ENCODE measurements at regions not wholly inside any gene's neighbourhood (a gene's known extent, or its start where the extent isn't known, plus 50 kb on each side); places are given as distances from the start of the nearest gene placed in this dataset.

DNA sequence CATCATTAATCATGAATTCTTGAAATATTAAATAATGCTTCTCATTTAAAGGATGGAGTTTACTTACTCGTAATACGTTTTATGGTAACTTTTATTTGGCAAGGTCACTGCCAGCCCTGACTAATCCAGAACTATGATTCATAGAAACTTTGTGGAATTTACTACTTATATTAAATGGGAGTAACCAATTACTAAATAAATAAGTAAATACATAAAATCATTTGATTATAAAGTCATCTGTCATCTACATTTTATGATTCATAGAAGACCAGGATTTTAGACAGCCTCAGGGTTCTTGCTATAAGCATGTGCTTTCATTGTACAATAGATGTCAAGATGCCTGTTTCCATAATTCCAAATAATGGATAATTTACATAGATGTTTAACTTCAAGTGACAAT lies 611.1 kb downstream of the TBC1D4 start:
- DNase-seq (ENCODE audit: low spot score): no peak

DNA sequence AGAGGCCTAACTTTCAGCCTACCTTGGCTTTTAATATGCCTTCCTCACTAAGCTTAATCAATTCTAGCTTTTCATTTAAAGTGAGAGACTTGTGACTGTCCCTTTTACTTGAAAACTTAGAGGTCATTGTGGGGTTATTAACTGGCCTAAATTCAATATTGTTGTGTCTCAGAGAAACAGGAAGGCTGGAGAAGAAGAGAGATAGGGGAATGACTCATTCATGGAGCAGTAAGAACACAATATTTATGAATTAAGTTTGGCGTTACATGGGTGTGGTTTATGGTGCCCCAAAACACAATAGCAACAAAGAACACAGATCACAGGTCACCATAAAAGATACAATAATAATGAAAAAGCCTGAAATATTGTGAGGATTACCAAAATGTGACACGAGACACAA lies 612.1 kb downstream of the TBC1D4 start:
- no peak for DNase-seq (ENCODE audit: low spot score)

DNA sequence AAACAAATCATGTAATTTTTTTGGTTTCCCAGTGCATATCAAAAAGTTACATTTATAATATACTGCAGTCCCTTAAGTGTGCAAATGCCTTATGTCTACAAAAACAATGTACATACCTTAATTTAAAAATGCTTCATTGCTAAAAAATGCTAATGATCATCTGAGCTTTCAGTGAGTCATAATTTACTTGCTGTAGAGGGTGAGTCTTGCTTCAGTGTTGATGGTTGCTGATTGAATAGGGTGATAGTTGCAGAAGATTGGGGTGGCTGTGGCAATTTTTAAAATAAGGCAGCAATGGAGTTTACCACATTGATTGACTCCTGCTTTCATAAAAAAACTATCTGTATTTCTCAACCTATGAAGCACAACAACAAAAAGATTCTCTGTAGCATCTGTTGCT lies 613.9 kb downstream of the TBC1D4 start:
- no peak for DNase-seq (ENCODE audit: low spot score)

DNA sequence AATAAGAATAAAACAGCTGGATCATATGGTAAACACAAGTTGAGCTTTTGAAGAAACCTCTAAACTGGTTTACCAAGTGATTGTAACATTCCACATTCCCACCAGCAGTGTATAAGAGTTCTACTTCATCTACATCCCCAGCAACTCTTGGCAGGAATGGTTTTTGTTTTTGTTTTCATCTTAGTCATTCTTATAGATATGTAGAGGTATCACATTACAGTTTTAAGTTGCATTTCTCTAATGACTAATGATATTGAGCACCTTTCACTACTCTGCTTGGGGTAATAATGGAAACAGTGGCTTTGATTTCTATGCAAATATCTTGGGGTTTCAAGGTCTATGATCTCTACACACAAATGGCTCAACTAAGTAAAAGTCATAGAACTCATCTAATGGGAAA lies 614.5 kb downstream of the TBC1D4 start:
- no peak for DNase-seq (ENCODE audit: low spot score)

GRCh38 chr13:74866101-74866500 lies 615.9 kb downstream of the TBC1D4 start:
- no peak for DNase-seq (ENCODE audit: low spot score)

- DNase-seq (ENCODE audit: low spot score): no peak
Measured at GRCh38 chr13:74865656-74866055, 616.3 kb downstream of the TBC1D4 start.

DNA sequence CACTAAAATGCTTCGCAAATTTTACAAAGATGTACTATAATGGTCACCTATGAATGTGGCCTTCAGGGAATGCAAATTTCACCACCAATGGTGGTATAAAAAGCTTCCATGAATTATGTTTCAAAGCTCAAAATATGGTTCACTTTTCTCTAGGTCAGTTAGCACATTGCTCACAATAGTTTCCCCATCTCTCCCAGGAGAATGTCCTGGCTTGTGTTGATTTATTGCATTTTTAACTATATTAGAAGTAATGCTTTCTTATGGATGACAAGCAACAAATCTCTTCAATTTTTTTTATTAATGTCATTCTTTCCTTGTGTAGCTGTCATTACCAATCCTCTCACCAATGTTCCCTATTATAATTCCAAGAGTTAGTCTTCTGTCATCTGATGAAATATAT lies 621.2 kb downstream of the TBC1D4 start:
- DNase-seq (ENCODE audit: low spot score): no peak

DNA sequence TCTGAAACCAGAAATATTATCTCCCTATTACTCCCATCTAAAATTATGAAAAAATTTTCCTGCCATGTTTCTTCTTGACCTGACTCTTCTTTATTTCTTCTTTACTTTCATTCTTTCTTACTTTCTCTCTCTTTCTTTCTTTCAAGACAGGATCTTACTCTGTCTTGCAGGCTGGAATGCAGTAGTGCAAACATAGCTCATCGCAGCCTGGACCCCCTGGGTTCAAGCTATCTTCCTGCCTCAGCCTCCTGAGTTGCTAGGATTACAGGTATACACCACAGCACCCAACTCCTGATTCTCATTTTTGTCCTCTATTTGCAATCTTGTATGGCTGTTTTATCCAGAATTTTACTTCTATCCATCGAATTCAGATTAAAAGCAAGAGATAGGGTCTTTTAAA lies 631.1 kb downstream of the TBC1D4 start:
- DNase-seq (ENCODE audit: low spot score): no peak

- DNase-seq (ENCODE audit: low spot score): no peak
Measured at GRCh38 chr13:74847966-74848365, 634.0 kb downstream of the TBC1D4 start.

- DNase-seq (ENCODE audit: low spot score): no peak
Measured at GRCh38 chr13:74845806-74846205, 636.2 kb downstream of the TBC1D4 start.

DNA sequence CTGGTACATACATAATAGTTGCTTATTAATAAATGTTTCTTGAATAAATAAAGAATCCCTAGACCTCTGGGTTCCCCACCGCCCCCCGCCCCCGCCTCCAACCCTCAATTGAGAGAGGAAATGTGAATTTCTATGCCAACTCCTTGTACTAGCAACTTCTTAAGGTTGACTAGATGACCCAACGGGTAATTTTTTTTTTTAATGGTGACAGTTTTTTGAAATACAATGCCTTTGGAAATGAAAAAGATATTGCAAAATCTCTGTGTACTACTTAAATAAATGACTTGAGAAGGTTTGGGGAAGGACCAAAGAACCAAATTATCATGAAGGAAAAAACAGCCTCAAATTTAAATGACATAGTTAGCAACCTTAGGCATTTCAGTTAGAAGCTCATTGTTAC lies 640.3 kb downstream of the TBC1D4 start:
- DNase-seq (ENCODE audit: low spot score): no peak

DNA sequence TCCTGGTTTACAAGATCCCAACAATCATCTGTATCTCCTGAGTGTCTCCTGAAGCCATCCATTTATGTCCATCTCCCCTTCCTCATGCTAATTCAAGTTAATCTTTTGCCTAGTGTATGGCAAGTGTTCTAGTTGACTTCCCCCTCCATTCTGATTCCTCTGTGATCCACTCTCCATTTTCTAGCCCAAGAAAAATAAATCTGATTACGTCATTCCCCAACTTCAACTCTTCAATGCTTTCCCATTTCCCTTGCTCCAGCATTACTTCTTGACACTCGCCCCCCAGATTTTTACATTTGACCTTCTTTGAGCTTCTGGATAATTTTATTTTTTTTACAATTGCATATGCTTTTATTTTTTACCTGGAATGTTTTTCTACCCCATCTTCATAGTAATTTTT lies 640.8 kb downstream of the TBC1D4 start:
- DNase-seq (ENCODE audit: low spot score): no peak

DNA sequence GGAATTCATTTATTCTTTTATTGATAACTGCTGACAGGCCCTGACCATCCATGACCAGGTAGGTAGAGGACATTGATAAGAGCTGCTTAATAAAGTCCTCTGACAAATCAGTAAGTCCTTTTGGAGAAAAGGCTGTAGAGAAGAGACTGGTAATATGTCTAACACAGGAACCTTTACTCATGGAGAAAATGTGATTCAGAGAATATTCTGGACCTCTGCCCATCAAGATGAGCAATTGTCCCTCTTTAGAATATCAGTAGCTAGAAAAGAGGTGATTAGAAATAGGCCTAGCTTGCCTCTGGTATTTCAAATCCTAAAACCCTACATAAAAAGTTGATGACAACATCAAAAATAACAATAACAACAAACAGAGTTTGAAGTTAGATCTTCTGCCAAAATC lies 642.3 kb downstream of the TBC1D4 start:
- no peak for DNase-seq (ENCODE audit: low spot score)

DNA sequence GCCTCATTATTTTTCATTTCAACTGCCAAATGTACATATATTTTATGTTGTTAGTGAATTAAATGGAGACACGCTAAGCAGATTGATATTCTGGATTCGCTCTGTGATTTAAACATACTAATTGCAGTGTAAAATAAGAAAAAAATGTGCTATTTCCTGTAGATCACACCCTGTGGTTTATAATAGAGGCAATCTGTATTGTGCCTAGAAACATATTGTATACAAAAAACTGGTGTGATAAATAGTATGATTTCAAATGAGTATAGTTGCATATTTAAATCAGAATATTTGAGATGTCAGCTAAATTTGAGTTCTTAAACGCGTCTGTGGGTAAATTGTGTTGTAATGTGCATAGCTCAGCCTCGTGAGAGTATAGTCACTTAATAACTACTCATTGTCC lies 643.9 kb downstream of the TBC1D4 start:
- no peak for DNase-seq (ENCODE audit: low spot score)

DNA sequence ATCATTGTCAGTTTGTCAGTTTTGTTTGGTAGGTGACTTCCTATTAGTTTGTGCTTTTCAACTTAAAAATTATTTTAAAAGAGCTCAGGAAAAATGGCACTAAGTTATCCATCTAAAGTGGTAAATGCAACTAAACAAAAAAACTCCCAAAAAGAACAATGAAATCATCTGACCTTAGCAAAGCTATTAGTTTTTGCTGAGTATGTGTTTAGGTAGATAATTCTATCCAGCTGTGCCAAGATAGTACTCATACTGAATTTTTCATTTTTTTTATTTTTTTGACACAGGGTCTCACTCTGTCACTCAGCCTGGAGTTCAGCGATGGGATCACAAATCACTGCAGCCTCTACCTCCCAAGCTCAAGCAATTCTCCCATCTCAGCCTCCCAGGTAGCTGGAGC lies 645.3 kb downstream of the TBC1D4 start:
- no peak for DNase-seq (ENCODE audit: low spot score)

DNA sequence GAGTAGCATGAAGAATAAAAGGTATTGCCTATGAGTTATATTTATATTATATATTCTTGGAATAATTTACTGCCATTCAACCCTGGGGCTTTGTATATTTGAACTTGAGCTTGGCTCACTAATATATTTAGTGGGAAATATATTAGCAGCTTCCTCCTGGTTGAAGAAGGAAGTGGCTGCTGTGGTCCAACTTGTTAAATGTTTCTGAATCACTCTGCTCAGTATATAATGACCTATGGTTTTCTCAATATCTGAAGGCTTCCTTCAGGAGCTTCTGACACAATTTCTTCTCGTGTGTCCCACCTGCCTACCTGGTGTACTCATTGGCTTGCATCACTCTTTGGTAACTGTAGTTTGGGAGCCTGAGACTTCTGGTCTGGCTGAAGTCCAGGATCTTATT lies 646.4 kb downstream of the TBC1D4 start:
- DNase-seq (ENCODE audit: low spot score): no peak

DNA sequence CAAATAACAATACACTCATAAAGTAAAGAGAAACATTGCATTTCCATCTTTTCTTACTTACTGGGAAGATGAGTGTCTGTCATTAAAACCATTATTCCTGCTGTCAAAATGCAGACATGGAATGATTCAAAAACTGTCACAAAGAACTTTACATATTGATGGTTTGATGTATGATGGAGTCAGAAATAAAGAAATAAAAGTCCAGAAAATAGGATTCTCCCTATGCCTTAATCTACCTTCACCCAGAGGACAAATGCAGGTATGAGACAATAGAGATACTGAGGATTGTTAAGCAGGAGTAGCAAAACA lies 656.1 kb downstream of the TBC1D4 start:
- DNase-seq (ENCODE audit: low spot score): no peak

DNA sequence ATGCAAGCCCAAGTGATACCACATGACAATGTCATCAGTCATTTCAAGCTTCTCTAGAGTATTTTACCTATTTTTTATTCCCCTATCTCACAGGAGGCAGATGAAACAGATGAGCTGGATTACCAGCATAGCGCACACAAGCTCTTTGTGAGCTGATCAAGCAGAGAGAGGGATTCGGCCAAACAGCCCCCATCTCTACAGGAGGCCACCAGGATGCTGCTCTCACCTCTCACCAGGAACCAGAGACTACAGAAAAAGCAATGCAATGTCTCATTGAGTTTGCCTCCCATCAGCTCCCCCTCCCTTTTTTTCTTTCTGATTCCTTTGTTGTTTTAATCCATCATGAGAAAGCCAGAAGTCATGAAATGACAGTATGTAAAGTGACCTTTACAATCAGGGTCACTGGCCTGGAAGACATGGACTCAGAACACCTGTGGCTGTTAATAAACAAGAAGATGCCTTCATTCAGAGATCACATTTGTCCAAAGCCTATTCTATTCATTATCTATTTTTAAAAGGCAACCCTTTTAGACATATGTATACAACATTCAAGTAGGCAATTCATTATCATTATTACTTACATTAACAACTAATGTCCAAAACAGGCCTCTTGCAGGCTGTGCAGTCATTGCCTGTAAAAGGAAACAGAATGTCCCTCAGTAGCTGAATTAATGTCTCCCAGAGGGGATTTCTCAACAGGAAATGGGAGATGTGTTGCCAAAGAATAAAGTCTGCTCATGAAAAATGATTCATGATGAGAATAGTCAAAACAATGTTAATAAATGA lies 656.6 kb downstream of the TBC1D4 start:
- DNase-seq (ENCODE audit: low spot score): no peak

GRCh38 chr13:74820809-74821208 lies 661.2 kb downstream of the TBC1D4 start:
- no peak for DNase-seq (ENCODE audit: low spot score)

DNA sequence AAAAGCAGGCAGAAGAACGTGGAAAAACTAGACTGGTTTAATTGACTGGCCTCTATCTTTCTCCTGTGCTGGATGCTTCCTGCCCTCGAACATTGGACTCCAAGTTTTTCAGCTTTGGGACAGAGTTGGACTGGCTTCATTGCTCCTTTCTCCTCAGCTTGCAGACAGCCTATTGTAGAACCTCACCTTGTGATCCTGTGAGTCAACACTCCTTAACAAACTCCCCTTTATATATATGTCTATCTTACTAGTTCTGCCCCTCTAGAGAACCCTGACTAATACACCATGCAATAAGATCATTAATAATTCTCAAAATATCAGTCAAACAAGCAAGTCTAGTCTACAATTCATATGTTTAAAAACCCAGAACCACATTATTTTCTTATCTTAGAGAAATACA lies 662.4 kb downstream of the TBC1D4 start:
- DNase-seq (ENCODE audit: low spot score): no peak

DNA sequence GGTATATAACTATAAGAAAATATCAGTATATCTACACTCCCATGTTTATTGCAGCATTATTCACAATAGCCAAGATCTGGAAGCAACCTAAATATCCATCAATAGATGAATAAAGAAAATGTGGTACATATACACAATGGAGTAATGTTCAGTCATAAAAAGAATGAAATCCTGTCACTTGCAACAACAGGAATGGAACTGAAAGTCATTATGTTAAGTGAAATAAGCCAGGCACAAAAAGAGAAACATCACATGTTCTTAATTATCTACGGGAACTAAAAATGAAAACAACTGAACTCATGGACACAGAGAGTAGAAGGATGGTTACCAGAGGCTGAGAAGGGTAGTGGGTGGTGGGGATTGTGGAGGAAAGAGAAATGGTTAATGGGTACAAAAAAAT lies 665.2 kb downstream of the TBC1D4 start:
- no peak for DNase-seq (ENCODE audit: low spot score)

DNA sequence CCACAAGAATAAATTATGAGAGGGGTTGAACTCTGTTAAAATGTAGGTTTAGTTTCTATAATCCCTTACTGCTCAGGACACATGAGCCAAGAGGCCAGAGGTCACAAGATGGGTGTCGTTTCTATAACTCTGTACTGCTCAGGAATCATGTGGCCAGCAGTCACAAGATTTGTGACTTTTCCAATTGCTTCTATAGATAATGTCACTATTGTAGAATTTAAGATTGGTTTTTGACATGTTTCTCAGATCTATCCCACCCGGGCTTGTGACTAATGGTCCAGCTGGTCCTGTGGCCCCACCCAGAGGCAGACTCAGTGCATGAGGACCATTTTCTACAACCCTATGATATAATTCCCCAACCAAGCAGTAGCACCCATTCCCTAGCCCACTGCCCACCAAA lies 662.0 kb upstream of the KLF12 start:
- DNase-seq (ENCODE audit: low spot score): no peak

DNA sequence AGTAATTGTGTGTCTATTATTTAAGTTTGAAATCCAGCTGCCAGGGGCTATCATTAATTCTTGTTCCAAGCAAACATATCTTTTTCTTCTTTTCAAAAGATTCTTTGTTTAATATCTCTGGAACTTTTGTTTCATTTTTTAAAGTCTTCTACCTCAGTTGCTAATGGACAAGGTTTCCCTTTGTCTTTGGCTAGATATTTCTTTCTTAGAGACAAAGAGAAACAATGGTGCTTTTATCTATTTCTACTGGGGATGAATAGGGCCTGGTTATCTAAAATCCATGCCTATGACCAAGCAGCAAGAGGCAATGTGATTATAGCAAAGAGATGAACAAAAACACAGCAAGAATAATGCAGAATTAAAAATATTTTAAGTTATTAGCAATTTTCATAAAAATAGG lies 661.3 kb upstream of the KLF12 start:
- DNase-seq (ENCODE audit: low spot score): no peak

GRCh38 chr13:74794582-74794981 lies 660.4 kb upstream of the KLF12 start:
- no peak for DNase-seq (ENCODE audit: low spot score)

GRCh38 chr13:74794147-74794546 lies 659.9 kb upstream of the KLF12 start:
- no peak for DNase-seq (ENCODE audit: low spot score)

All from hematopoietic multipotent progenitor cell treated with erythropoietin and hydrocortisone succinate and interleukin-3 and kit ligand, for 17 days (in vitro differentiated cells).